PC-9 (cell line): ENCODE measurements at regions not wholly inside any gene's neighbourhood (a gene's known extent, or its start where the extent isn't known, plus 50 kb on each side); places are given as distances from the start of the nearest gene placed in this dataset.

ENCODE experiments used
- BruUV-seq: library from RNA; stranded (reverse); fragments of 400-500 nt; replicated peaks from 2 replicates; lab custom pipeline; 2021; lab: Mats Ljungman, UMichigan
- CTCF ChIA-PET: fragments of 300-600 bp; sonication (Branson Sonifier 250); formaldehyde crosslinking; loops from one replicate; lab custom pipeline; 2022; ENCODE audit warnings: antibody characterized with exemption; lab: Charles Lee
- POLR2A ChIA-PET: fragments of 300-600 bp; sonication (Branson Sonifier 250); formaldehyde crosslinking; loops from one replicate; lab custom pipeline; 2022; ENCODE audit warnings: antibody characterized with exemption; ENCODE audit not compliant: unreplicated experiment; lab: Charles Lee
- DNase-seq, 2 experiments: peaks; one replicate each; pipeline versions ENCODE4 v3.0.0 to v3.0.0-alpha.2; 2015 to 2022; ENCODE audit warnings: mixed read lengths in 1 of 2
- H2AFZ ChIP-seq: fragments of 200-600 bp; sonication (generic); 2 replicates; pipeline ENCODE4 v1.8.1; 2017; ENCODE audit warnings: antibody characterized with exemption
- H3F3A ChIP-seq: fragments of 200-600 bp; sonication (generic); 2 replicates; pipeline ENCODE4 v1.8.1; 2017; ENCODE audit warnings: antibody characterized with exemption, mild to moderate bottlenecking, low read depth; ENCODE audit not compliant: insufficient read depth
- H3K27ac ChIP-seq: fragments of 200-600 bp; sonication (generic); 2 replicates; pipeline ENCODE4 v1.6.1; 2016; ENCODE audit warnings: mixed run types
- H3K27me3 ChIP-seq: fragments of 200-600 bp; sonication (generic); 2 replicates; pipeline ENCODE4 v1.6.1; 2016; ENCODE audit warnings: low read depth, mixed run types; ENCODE audit not compliant: insufficient read depth
- H3K36me3 ChIP-seq: fragments of 200-600 bp; sonication (generic); 2 replicates; pipeline ENCODE4 v1.6.1; 2016; ENCODE audit warnings: low read depth, mixed run types
- H3K4me1 ChIP-seq: fragments of 200-600 bp; sonication (generic); replicated peaks from 2 replicates; pipeline ENCODE4 v1.6.1; 2016; ENCODE audit warnings: mixed run types; ENCODE audit not compliant: insufficient read depth
- H3K4me2 ChIP-seq: fragments of 200-600 bp; sonication (generic); 2 replicates; pipeline ENCODE4 v1.6.1; 2017; ENCODE audit warnings: mixed run types
- H3K4me3 ChIP-seq: fragments of 200-600 bp; sonication (generic); 2 replicates; pipeline ENCODE4 v1.6.1; 2016; ENCODE audit warnings: mixed run types
- H3K79me2 ChIP-seq: fragments of 200-600 bp; sonication (generic); 2 replicates; pipeline ENCODE4 v1.6.1; 2017; ENCODE audit warnings: low read depth, mixed run types
- H3K9me2 ChIP-seq: fragments of 200-600 bp; sonication (generic); 2 replicates; pipeline ENCODE4 v1.8.1; 2017; ENCODE audit warnings: mild to moderate bottlenecking; ENCODE audit not compliant: insufficient read depth
- H3K9me3 ChIP-seq: fragments of 200-600 bp; sonication (generic); 2 replicates; pipeline ENCODE4 v1.8.1; 2016; ENCODE audit warnings: low read depth; ENCODE audit not compliant: insufficient read depth
- H4K20me1 ChIP-seq: fragments of 200-600 bp; sonication (generic); 2 replicates; pipeline ENCODE4 v1.8.1; 2017; ENCODE audit not compliant: insufficient read depth
- CTCF ChIP-seq: fragments of 200-600 bp; sonication (generic); conservative IDR thresholded peaks from 2 replicates; pipeline ENCODE4 v1.6.1; 2017; ENCODE audit warnings: mixed run types, antibody characterized with exemption, mild to moderate bottlenecking, moderate library complexity
- EZH2 ChIP-seq: fragments of 200-600 bp; sonication (generic); IDR thresholded peaks from 2 replicates; pipeline ENCODE4 v1.8.0; 2017; ENCODE audit warnings: antibody characterized with exemption, low read depth
- intact Hi-C: fragments of 100-400 bp; cut with micrococcal nuclease; formaldehyde crosslinking; loops from one replicate; pipeline ENCODE4 v1.10.0; 2022; ENCODE audit not compliant: unreplicated experiment

GRCh38 chr1:212221801-212222200 is 63.4 kb upstream of the PPP2R5A start:
- intact Hi-C loops, result no loop called here
- H3K4me2 ChIP-seq, result no peak overlapping the region
- CTCF ChIA-PET, result no interaction called here

GRCh38 chr1:212224102-212224501 is 61.1 kb upstream of the PPP2R5A start:
- no peaks in the 10 kb centered on the region for H4K20me1 ChIP-seq
- CTCF ChIA-PET, result no interaction called here
- H3K4me1 ChIP-seq, result no peaks in the 10 kb centered on the region
- intact Hi-C loops, result no loop called here
- no peaks in the 10 kb centered on the region for H3K27me3 ChIP-seq
- BruUV-seq, result no TSS peak
- no peaks in the 10 kb centered on the region for H3K9me3 ChIP-seq
- H3K36me3 ChIP-seq, result no peaks in the 10 kb centered on the region
- no peak overlapping the region for H3K4me3 ChIP-seq
- H2AFZ ChIP-seq, result no peak overlapping the region
- H3F3A ChIP-seq, result no peaks in the 10 kb centered on the region
- H3K27ac ChIP-seq, result no peak overlapping the region
- H3K79me2 ChIP-seq, result no peaks in the 10 kb centered on the region
- POLR2A ChIA-PET, result no interaction called here
- no peak for DNase-seq
- no peak overlapping the region for H3K4me2 ChIP-seq
- no peaks in the 10 kb centered on the region for H3K9me2 ChIP-seq
- no peak for TF ChIP-seq EZH2
- no peak for TF ChIP-seq CTCF

More at GRCh38 chr1:212221801-212222200, 63.4 kb upstream of the PPP2R5A start:
- no peak for TF ChIP-seq CTCF
- TF ChIP-seq EZH2, result no peak
- no peak overlapping the region for H3K27ac ChIP-seq
- no peaks in the 10 kb centered on the region for H3K27me3 ChIP-seq
- H2AFZ ChIP-seq, result no peak overlapping the region
- POLR2A ChIA-PET, result no interaction called here
- no peak overlapping the region for H3K4me3 ChIP-seq
- no peaks in the 10 kb centered on the region for H4K20me1 ChIP-seq
- H3F3A ChIP-seq, result no peaks in the 10 kb centered on the region
- no peaks in the 10 kb centered on the region for H3K4me1 ChIP-seq
- no peaks in the 10 kb centered on the region for H3K36me3 ChIP-seq
- H3K9me3 ChIP-seq, result no peaks in the 10 kb centered on the region
- no peaks in the 10 kb centered on the region for H3K79me2 ChIP-seq
- no peak for DNase-seq
- H3K9me2 ChIP-seq, result no peaks in the 10 kb centered on the region
- BruUV-seq, result no TSS peak

GRCh38 chr1:212225416-212225815 is 59.8 kb upstream of the PPP2R5A start:
- Histone ChIP-seq H3K36me3 (no peaks in the 10 kb centered on the region), H3K27me3 (no peaks in the 10 kb centered on the region), H3K79me2 (no peaks in the 10 kb centered on the region), H3K4me2 (no peak overlapping the region), H3K9me2 (no peaks in the 10 kb centered on the region), H2AFZ (no peak overlapping the region), H3K27ac (no peak overlapping the region), H3K9me3 (no peaks in the 10 kb centered on the region), H3K4me1 (no peaks in the 10 kb centered on the region), H3F3A (no peaks in the 10 kb centered on the region), H3K4me3 (no peak overlapping the region), H4K20me1 (no peaks in the 10 kb centered on the region)
- BruUV-seq, result no TSS peak
- TF ChIP-seq EZH2 (no peak), CTCF (no peak)
- CTCF ChIA-PET, result no interaction called here
- intact Hi-C loops, result no loop called here
- DNase-seq, result no peak
- POLR2A ChIA-PET, result no interaction called here
